ENCODE measurements at regions not wholly inside any gene's neighbourhood (a gene's known extent, or its start where the extent isn't known, plus 50 kb on each side); places are given as distances from the start of the nearest gene placed in this dataset.

- TF ChIP-seq CTCF (IDR thresholded peaks at IDR 0.05; ENCODE audit: low read length) = no peak
- TF ChIP-seq EZH2 (optimal IDR thresholded peaks at IDR 0.05; ENCODE audit: low read depth, low read length) = no peak
- TF ChIP-seq EZH2phosphoT487 (IDR thresholded peaks at IDR 0.05; ENCODE audit: low read length) = no peak
Measured at GRCh38 chr1:112833806-112834205, 118.7 kb upstream of the PPM1J start.

Data from MM.1S (cell line).